Glutamatergic neuron (in vitro differentiated cells): ENCODE measurements at regions not wholly inside any gene's neighbourhood (a gene's known extent, or its start where the extent isn't known, plus 50 kb on each side); places are given as distances from the start of the nearest gene placed in this dataset.

Source experiments
- DNase-seq: peaks from one replicate; pipeline ENCODE4 v3.0.0; 2022
- H3K27ac Mint-ChIP-seq: one replicate; pipeline ENCODE4 v1.8.0; 2020; ENCODE audit warnings: mild to moderate bottlenecking, mixed read lengths, inconsistent platforms; ENCODE audit not compliant: unreplicated experiment
- H3K27me3 Mint-ChIP-seq: one replicate; pipeline ENCODE4 v1.8.0; 2020; ENCODE audit warnings: mild to moderate bottlenecking, moderate library complexity, mixed read lengths, inconsistent platforms; ENCODE audit not compliant: unreplicated experiment
- H3K36me3 Mint-ChIP-seq: one replicate; pipeline ENCODE4 v1.8.0; 2020; ENCODE audit warnings: mild to moderate bottlenecking, mixed read lengths, inconsistent platforms; ENCODE audit not compliant: unreplicated experiment
- H3K4me1 Mint-ChIP-seq: one replicate; pipeline ENCODE4 v1.8.0; 2020; ENCODE audit warnings: mild to moderate bottlenecking, low read depth, mixed read lengths, inconsistent platforms; ENCODE audit not compliant: unreplicated experiment
- H3K4me3 Mint-ChIP-seq: one replicate; pipeline ENCODE4 v1.8.0; 2020; ENCODE audit warnings: mild to moderate bottlenecking, mixed read lengths, inconsistent platforms; ENCODE audit not compliant: unreplicated experiment
- H3K9me3 Mint-ChIP-seq: one replicate; pipeline ENCODE4 v1.8.0; 2020; ENCODE audit warnings: mild to moderate bottlenecking, moderate library complexity, mixed read lengths, inconsistent platforms; ENCODE audit not compliant: unreplicated experiment
- TF ChIP-seq, protein P1 (sequence below): fragments of 200-600 bp; sonication (generic); IDR thresholded peaks from one replicate; pipeline ENCODE4 v1.5.0; 2021; ENCODE audit not compliant: partially characterized antibody, unreplicated experiment

DNA sequence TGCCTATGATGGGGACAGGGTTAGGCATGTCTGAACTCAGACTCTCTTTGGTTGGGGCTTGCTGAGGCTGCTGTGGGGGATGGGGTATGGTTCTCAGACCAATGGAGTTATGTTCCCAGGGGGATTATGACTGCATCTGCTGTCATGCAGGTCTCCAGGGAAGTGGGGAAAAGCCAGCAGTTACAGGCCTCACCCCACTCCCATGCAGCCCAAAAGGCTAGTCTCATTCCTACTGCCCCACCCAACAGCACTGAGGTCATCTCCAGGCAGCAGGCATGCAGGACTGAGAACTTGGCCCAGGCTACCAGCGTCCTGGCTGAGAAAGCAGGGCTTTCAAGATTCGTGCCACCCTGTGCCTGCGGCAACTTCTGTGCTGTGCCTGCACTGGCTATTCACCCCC, 373.3 kb downstream of the HTR7 start:
- Mint-ChIP-seq H3K27ac (no peak overlapping the region), H3K9me3 (no peaks in the 10 kb centered on the region), H3K4me1 (peaks cover 12% of the 10 kb centered on the region), H3K36me3 (no peaks in the 10 kb centered on the region), H3K27me3 (peaks cover 2% of the 10 kb centered on the region), H3K4me3 (no peak overlapping the region)
- TF ChIP-seq, protein P1, sequence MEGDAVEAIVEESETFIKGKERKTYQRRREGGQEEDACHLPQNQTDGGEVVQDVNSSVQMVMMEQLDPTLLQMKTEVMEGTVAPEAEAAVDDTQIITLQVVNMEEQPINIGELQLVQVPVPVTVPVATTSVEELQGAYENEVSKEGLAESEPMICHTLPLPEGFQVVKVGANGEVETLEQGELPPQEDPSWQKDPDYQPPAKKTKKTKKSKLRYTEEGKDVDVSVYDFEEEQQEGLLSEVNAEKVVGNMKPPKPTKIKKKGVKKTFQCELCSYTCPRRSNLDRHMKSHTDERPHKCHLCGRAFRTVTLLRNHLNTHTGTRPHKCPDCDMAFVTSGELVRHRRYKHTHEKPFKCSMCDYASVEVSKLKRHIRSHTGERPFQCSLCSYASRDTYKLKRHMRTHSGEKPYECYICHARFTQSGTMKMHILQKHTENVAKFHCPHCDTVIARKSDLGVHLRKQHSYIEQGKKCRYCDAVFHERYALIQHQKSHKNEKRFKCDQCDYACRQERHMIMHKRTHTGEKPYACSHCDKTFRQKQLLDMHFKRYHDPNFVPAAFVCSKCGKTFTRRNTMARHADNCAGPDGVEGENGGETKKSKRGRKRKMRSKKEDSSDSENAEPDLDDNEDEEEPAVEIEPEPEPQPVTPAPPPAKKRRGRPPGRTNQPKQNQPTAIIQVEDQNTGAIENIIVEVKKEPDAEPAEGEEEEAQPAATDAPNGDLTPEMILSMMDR: no peak
- peak; percentile 15 for DNase-seq

DNA sequence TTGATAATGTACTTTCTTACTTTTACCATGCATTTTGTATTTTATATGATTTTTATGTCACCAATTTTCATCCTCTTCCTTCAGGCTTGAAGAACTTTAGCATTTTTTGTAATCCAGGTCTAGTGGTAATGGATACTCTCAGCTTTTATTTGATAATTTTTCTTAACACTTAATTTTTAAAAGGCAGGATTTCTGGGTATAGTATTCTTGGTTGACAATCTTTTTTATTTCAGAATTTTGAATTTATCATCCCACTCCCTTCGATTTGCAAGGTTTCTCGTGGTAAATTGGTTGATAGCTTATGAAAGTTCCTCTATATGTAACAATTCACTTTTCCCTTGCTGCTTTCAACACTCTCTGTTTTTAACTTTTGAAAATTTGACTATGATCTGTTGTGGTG, 363.7 kb downstream of the HTR7 start:
- Mint-ChIP-seq H3K4me3 (no peak overlapping the region), H3K9me3 (peaks cover 2% of the 10 kb centered on the region), H3K4me1 (no peaks in the 10 kb centered on the region), H3K27ac (no peak overlapping the region), H3K36me3 (peaks cover 19% of the 10 kb centered on the region), H3K27me3 (no peaks in the 10 kb centered on the region)
- TF ChIP-seq, protein P1: no peak
- no peak for DNase-seq

DNA sequence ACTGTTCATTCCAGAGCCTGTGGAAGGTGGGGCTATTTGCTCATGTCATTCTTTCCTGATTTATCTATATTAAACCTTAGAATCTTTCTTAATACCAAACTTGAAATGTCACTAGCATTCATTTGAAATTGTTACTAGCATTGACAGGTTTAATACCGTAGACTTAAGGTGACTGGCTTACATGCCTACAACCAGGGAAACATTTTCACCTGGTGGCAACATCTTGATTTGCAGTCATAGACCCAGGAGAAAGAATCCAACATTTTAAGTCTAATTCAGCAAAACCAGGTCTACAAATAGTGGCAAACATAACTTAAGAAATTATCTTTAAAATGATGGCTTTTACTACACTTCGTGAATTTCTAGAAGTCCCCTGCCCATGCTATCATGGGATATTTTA, 353.7 kb downstream of the HTR7 start:
- H3K27me3 Mint-ChIP-seq: peaks cover 1% of the 10 kb centered on the region
- H3K4me1 Mint-ChIP-seq: no peaks in the 10 kb centered on the region
- no peaks in the 10 kb centered on the region for H3K36me3 Mint-ChIP-seq
- TF ChIP-seq, protein P1: no peak
- no peak for DNase-seq
- H3K9me3 Mint-ChIP-seq: no peaks in the 10 kb centered on the region
- no peak overlapping the region for H3K4me3 Mint-ChIP-seq
- no peak overlapping the region for H3K27ac Mint-ChIP-seq

DNA sequence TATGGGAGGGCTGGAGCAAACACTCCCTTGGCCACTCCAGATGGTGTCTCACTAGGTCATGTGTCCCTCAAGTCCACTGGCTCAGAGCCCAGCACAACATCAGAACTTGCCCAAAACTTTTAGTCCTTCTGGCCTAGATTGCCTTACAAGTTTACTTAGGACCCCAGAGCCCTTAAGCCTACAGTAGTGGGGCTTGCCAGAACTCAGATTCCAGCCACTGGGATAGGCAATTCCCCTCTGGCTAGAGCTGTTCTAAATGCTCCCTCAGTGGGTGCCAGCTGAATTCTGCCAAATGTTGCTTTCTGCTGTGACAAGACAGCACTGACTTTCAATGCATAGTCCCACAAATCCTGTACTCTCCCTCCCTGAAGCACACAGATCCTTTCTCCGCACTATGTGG, 331.1 kb downstream of the HTR7 start:
- Mint-ChIP-seq H3K27me3 (peaks cover 2% of the 10 kb centered on the region), H3K36me3 (no peaks in the 10 kb centered on the region), H3K27ac (no peak overlapping the region), H3K9me3 (no peaks in the 10 kb centered on the region), H3K4me1 (no peaks in the 10 kb centered on the region), H3K4me3 (no peak overlapping the region)
- no peak for DNase-seq
- TF ChIP-seq, protein P1: no peak

DNA sequence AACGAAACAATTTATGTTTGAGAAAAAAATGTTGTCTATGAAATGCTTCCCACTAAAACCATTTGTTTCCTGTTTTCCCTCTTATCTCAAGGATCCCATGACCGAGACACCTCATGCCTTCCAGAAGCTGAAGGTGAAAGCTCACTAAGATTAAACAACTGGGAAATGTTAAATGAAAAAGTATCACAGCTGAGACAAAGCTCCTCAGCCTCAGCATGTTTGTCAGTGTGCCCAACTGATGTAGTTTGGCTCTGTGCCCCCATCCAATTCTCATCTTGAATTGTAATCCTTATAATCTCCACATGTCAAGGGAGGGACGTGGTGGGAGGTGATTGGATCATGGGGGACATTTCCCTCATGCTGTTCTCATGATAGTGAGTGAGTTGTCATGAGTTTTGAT, 327.3 kb downstream of the HTR7 start:
- H3K9me3 Mint-ChIP-seq: peaks cover 1% of the 10 kb centered on the region
- peaks cover 3% of the 10 kb centered on the region for H3K27me3 Mint-ChIP-seq

More for the DNA sequence above, 327.3 kb downstream of the HTR7 start:
- DNase-seq: no peak
- Mint-ChIP-seq H3K4me3 (no peak overlapping the region), H3K4me1 (no peaks in the 10 kb centered on the region), H3K36me3 (no peaks in the 10 kb centered on the region), H3K27ac (no peak overlapping the region)
- TF ChIP-seq, protein P1: no peak
